ENCODE measurements at regions not wholly inside any gene's neighbourhood (a gene's known extent, or its start where the extent isn't known, plus 50 kb on each side); places are given as distances from the start of the nearest gene placed in this dataset.

DNA sequence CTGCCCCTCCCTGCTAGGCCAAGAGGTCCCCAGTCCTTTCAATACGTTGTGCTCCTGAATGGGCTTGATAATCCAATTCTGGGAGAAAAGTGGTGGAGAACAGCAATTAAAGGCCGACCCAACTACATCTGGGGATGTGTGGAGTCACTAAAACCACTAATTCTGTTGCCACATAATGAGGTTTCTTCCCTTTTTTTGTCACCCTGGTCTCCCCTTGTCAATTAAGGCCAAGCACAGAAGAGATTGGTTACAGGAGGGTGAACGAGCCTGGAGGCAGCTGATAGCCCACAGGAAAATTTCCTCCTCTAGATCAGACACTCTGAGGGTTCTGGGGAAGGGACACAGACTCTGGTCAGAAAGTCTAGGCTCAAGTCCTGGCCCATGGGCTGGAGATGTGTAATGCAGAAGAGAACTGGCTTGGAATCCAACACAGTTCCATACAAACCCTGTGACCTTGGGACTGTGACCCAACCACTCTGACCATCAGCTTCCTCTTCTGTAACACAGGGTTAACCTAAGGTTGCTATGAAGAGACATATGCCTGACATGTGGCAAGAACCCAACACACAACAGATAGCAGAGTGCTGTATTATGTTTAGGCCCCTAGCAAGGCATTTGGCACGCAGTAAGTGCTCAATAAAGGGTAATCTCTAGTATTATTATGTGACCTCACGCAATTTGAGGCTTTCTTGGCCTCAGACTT lies 146.4 kb downstream of the CHST1 start:
- H3K27ac ChIP-seq = no peak overlapping the region
- TF ChIP-seq, protein P1, sequence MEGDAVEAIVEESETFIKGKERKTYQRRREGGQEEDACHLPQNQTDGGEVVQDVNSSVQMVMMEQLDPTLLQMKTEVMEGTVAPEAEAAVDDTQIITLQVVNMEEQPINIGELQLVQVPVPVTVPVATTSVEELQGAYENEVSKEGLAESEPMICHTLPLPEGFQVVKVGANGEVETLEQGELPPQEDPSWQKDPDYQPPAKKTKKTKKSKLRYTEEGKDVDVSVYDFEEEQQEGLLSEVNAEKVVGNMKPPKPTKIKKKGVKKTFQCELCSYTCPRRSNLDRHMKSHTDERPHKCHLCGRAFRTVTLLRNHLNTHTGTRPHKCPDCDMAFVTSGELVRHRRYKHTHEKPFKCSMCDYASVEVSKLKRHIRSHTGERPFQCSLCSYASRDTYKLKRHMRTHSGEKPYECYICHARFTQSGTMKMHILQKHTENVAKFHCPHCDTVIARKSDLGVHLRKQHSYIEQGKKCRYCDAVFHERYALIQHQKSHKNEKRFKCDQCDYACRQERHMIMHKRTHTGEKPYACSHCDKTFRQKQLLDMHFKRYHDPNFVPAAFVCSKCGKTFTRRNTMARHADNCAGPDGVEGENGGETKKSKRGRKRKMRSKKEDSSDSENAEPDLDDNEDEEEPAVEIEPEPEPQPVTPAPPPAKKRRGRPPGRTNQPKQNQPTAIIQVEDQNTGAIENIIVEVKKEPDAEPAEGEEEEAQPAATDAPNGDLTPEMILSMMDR (conservative IDR thresholded peaks at IDR 0.05) = no peak

GRCh38 chr11:45518141-45518832 lies 147.1 kb downstream of the CHST1 start:
- no peak overlapping the region for H3K27ac ChIP-seq
- TF ChIP-seq, protein P1 (conservative IDR thresholded peaks at IDR 0.05) = no peak

GRCh38 chr11:45517171-45517770 lies 148.2 kb downstream of the CHST1 start:
- no peak overlapping the region for H3K27ac ChIP-seq
- TF ChIP-seq, protein P1 (conservative IDR thresholded peaks at IDR 0.05) = no peak

DNA sequence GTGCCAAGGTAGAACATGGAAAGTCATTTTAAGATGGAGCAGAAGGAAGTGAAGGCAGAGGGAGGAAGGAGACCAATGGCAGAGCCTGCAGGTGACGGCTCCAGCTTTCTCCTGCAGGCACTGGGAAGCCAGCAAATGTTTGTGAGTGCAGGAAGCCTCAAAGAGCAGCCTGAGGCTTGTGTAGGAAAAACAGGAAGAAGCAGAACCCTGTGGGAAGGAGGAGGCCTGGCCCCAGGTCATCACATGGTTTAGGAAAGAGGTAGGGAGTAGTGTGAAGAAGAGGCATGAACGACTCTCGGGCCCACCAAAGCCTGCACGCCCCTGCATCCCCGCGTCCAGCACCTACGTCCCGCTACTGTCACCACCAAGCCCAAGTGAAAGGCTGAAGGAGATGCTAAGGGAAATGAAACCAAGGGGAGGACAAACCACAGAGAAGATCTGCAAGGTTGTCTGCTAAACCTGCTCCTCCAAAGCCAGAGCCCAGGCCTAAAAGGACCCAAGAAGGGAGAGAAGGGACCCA lies 151.5 kb downstream of the CHST1 start:
- H3K27ac ChIP-seq = no peak overlapping the region
- TF ChIP-seq, protein P1 (conservative IDR thresholded peaks at IDR 0.05) = no peak

- TF ChIP-seq, protein P1 (conservative IDR thresholded peaks at IDR 0.05) = no peak
- no peak overlapping the region for H3K27ac ChIP-seq
Observed at GRCh38 chr11:45512471-45513148, 152.8 kb downstream of the CHST1 start.

DNA sequence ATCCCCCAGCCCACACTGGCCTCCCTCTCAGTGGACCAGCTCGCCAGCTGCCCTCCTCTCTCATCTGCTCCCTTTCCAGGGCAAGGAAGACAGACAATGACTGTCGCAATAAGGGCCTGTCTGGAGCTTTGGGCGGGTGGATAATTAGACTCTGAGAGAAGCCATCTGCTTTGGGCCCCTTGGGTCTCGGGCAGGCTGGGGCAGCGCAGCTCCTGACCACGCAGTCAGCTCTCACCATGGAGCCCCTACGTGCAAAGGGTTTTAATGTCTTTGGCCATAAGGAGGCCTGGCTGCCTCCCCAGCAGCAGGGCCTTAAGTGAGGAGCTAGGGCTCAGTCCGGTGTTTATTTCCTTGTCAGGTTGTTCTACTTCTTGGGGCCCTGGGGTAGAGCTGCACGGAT lies 153.9 kb downstream of the CHST1 start:
- TF ChIP-seq, protein P1 (conservative IDR thresholded peaks at IDR 0.05) = no peak
- no peak overlapping the region for H3K27ac ChIP-seq

GRCh38 chr11:45507916-45508315 lies 157.5 kb downstream of the CHST1 start:
- TF ChIP-seq, protein P1 (conservative IDR thresholded peaks at IDR 0.05) = no peak
- no peak overlapping the region for H3K27ac ChIP-seq
